ES-I3 (cell line): ENCODE measurements at regions not wholly inside any gene's neighbourhood (a gene's known extent, or its start where the extent isn't known, plus 50 kb on each side); places are given as distances from the start of the nearest gene placed in this dataset.

Experiments used
- H3K36me3 ChIP-seq: 2 replicates; pipeline ENCODE4 v1.6.1; 2013; ENCODE audit warnings: mild to moderate bottlenecking, low read length, control low read depth, moderate library complexity; ENCODE audit not compliant: insufficient read depth
- H3K4me1 ChIP-seq: 2 replicates; pipeline ENCODE4 v1.6.1; 2013; ENCODE audit warnings: mild to moderate bottlenecking, control low read depth, low read length; ENCODE audit not compliant: insufficient read depth
- H3K9ac ChIP-seq: 2 replicates; pipeline ENCODE4 v1.6.1; 2013; ENCODE audit warnings: low read depth, mild to moderate bottlenecking, low read length, moderate library complexity
- H3K9me3 ChIP-seq: 2 replicates; pipeline ENCODE4 v1.6.1; 2013; ENCODE audit warnings: mild to moderate bottlenecking, low read length, moderate library complexity; ENCODE audit not compliant: control insufficient read depth, insufficient read depth

DNA sequence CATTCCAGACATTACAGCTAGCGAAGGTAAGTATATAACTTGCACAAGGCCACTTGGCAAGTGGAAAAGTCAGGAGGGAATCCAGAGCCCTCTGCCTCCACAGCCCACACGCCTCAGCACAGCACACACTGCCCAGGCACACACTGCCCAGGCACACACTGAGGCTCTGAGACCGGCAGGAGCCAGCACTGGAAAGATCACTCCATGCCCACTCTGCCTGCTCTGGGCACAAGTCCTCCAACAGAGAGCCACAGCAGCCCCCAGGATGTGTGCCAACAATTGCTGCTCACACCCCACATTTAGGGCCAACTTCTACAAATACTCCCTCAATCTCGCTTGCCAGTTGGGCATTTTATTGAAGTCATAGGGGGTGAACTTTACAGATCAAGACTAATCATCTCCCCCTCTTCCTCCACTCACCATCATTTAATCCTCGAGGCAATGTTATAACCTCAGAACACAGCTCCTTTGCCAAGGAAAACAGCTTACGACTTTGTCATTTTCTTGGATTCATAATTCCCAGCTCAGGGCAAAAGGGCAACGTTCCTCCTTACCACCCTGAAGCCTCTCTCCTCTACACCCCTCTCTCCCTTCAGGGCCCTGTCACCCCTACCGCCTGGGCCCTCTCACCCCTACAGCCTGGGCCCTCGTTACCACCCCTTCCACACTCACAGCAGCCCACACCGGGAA, 53.0 kb upstream of the TPM1 start:
- H3K4me1 ChIP-seq: peaks cover 12% of the 10 kb centered on the region
- H3K9ac ChIP-seq: no peak overlapping the region
- H3K36me3 ChIP-seq: no peaks in the 10 kb centered on the region
- no peaks in the 10 kb centered on the region for H3K9me3 ChIP-seq

DNA sequence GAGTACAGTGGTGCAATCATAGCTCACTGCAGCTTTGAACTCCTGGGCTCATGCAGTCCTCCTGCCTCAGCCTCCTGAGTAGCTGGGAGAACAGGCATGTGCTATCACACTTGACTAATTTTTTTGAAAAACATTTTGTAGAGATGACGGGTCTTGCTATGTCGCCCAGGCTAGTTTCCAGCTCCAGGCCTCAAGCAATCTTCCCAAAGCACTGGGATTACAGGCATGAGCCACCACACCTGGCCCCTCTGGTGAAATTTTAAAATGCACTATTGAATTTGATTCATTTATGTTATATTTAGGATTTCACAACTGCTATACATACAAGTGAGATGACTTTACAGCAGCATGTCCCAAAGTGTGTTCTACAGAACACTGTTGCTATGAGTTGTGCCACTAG, 50.8 kb upstream of the TPM1 start:
- Histone ChIP-seq H3K9ac (no peak overlapping the region), H3K36me3 (no peaks in the 10 kb centered on the region), H3K4me1 (peaks cover 4% of the 10 kb centered on the region; the same call in 1 of the 2 replicates), H3K9me3 (no peaks in the 10 kb centered on the region)

DNA sequence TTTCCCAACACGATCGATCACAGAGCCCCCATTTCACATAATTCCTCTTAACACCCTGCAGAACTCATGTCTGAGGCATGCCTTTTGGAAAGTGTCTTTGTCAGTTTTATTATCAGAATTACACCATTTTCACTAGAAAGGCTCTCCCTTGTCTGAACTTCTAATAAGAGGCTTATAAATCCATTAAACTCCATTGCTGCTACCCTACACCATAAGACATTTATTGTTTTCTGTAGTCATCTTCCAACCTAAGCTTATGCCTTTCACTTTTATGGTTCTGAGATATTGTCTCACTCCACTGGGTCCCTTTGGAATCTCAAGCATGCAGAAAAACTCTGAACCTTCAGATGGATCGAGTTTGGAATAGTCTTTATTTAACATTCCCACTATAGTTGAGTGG, 50.2 kb upstream of the TPM1 start:
- H3K36me3 ChIP-seq: no peaks in the 10 kb centered on the region
- H3K4me1 ChIP-seq: peaks cover 4% of the 10 kb centered on the region; the same call in 1 of the 2 replicates
- H3K9ac ChIP-seq: no peak overlapping the region
- H3K9me3 ChIP-seq: no peaks in the 10 kb centered on the region
